ENCODE measurements at regions not wholly inside any gene's neighbourhood (a gene's known extent, or its start where the extent isn't known, plus 50 kb on each side); places are given as distances from the start of the nearest gene placed in this dataset.

- no peak overlapping the region for H2AK5ac ChIP-seq (ENCODE audit: low read depth, low read length)
- WGBS, 2 experiments (ENCODE audit: extremely low coverage in 2 of 2, insufficient read length in 1 of 2) = no CpG with 5 or more reads among the region's 2 CpGs
- H3K18ac ChIP-seq (ENCODE audit: low read depth, low read length) = no peak overlapping the region
- no peak overlapping the region for H3K27ac ChIP-seq (ENCODE audit: insufficient read depth, low read length)
- no peaks in the 10 kb centered on the region for H3K4me1 ChIP-seq (ENCODE audit: control insufficient read depth, insufficient read depth, low read length)
- H4K91ac ChIP-seq (ENCODE audit: insufficient read depth, low read depth, low read length) = no peak overlapping the region
- H3K4me2 ChIP-seq (ENCODE audit: low read depth, low read length) = no peak overlapping the region
- H3K36me3 ChIP-seq (ENCODE audit: control insufficient read depth, insufficient read depth, low read length) = no peaks in the 10 kb centered on the region
- no peak overlapping the region for H3K9ac ChIP-seq (ENCODE audit: low read depth, low read length)
- no peaks in the 10 kb centered on the region for H4K20me1 ChIP-seq (ENCODE audit: insufficient read depth, low read length)
- H3K27me3 ChIP-seq (ENCODE audit: control insufficient read depth, insufficient read depth, low read length) = no peaks in the 10 kb centered on the region
- TF ChIP-seq SMC3 (IDR thresholded peaks at IDR 0.05; ENCODE audit: low read depth, low read length) (no peak), RCOR1 (IDR thresholded peaks at IDR 0.05; ENCODE audit: insufficient replicate concordance, low read length) (no peak), MXI1 (IDR thresholded peaks at IDR 0.05; ENCODE audit: borderline replicate concordance, low read depth, low read length) (no peak), BHLHE40 (IDR thresholded peaks at IDR 0.05; ENCODE audit: low read depth, low read length) (no peak), MAFK (IDR thresholded peaks at IDR 0.05; ENCODE audit: low read depth, low read length) (no peak), RFX5 (IDR thresholded peaks at IDR 0.05; ENCODE audit: low read depth, low read length) (no peak)
- no peak overlapping the region for H3K14ac ChIP-seq (replicated peaks; ENCODE audit: low read depth, low read length)
- H4K8ac ChIP-seq (ENCODE audit: low read depth in 2 of 2, low read length in 2 of 2) = no peak overlapping the region
- H3K79me1 ChIP-seq (ENCODE audit: low read depth in 1 of 2, low read length in 2 of 2) = no peaks in the 10 kb centered on the region
- dilution Hi-C loops (cut with HindIII; ENCODE audit: low sequenced_read_pairs, unreplicated experiment) (no loop called here), intact Hi-C loops (cut with micrococcal nuclease) (no loop called here), in situ Hi-C loops (cut with MboI; ENCODE audit: low sequenced_read_pairs) (no loop called here)
- no peak overlapping the region for H3K56ac ChIP-seq (ENCODE audit: extremely low read depth, insufficient read depth, low read length)
- no peak overlapping the region for H2AK9ac ChIP-seq (replicated peaks; ENCODE audit: low read depth, low read length, poor library complexity)
- H2AFZ ChIP-seq (replicated peaks; ENCODE audit: low read length, poor library complexity) = no peak overlapping the region
- no peaks in the 10 kb centered on the region; the same call in 1 of the 2 replicates for H3K9me3 ChIP-seq (ENCODE audit: control insufficient read depth, insufficient read depth, low read length)
- CTCF ChIA-PET = no interaction called here
- POLR2A ChIA-PET (ENCODE audit: unreplicated experiment) = no interaction called here
- no peak overlapping the region for H3K4me3 ChIP-seq (ENCODE audit: insufficient read depth, low read depth, low read length)
- no peak overlapping the region for H3K23ac ChIP-seq (ENCODE audit: low read depth, low read length)
- BruUV-seq (replicated peaks) = no TSS peak
- H2BK15ac ChIP-seq (ENCODE audit: low read depth, low read length) = no peak overlapping the region
- H2BK120ac ChIP-seq (ENCODE audit: low read depth, low read length) = no peak overlapping the region
- no peak overlapping the region for H3K4ac ChIP-seq (ENCODE audit: low read depth, low read length)
- H2BK20ac ChIP-seq (ENCODE audit: low read depth, low read length) = no peak overlapping the region
- DNase-seq = peak; percentile 12
- H3K9me1 ChIP-seq (ENCODE audit: insufficient read depth, low read length) = no peaks in the 10 kb centered on the region
- ATAC-seq (ENCODE audit: low read depth) = no peak
- H2BK5ac ChIP-seq (ENCODE audit: low read depth, low read length, poor library complexity, severe bottlenecking) = no peak overlapping the region
- H4K5ac ChIP-seq (ENCODE audit: low read depth, low read length) = no peak overlapping the region
Measured at GRCh38 chr13:104984296-104984818, 1551.1 kb downstream of the EFNB2 start.

Measured in IMR-90 (cell line).